GM18951 (cell line): ENCODE measurements at regions not wholly inside any gene's neighbourhood (a gene's known extent, or its start where the extent isn't known, plus 50 kb on each side); places are given as distances from the start of the nearest gene placed in this dataset.

Experiments used
- POLR2A ChIP-seq: IDR thresholded peaks from 4 replicates; pipeline ENCODE4 v1.6.1; 2011; ENCODE audit warnings: mild to moderate bottlenecking; ENCODE audit not compliant: insufficient read length, insufficient read depth; ENCODE audit errors: extremely low read depth
- in situ Hi-C: fragments of 300-500 bp; cut with MboI; formaldehyde crosslinking; loops from one replicate; pipeline ENCODE4 v1.12.0; 2022; ENCODE audit warnings: low sequenced_read_pairs, mixed read lengths, inconsistent platforms; ENCODE audit not compliant: unreplicated experiment

- TF ChIP-seq POLR2A: no peak
- in situ Hi-C loops: no loop called here
These were observed 71.3 kb upstream of the NGF start for GRCh38 chr1:115409094-115410015.

- TF ChIP-seq POLR2A: no peak
- in situ Hi-C loops: no loop called here
These were observed 70.5 kb upstream of the NGF start for GRCh38 chr1:115408533-115408932.

GRCh38 chr1:115404911-115405310 lies 66.9 kb upstream of the NGF start:
- in situ Hi-C loops: no loop called here
- no peak for TF ChIP-seq POLR2A

GRCh38 chr1:115402753-115403184 lies 64.7 kb upstream of the NGF start:
- TF ChIP-seq POLR2A: no peak
- in situ Hi-C loops: no loop called here

- no peak for TF ChIP-seq POLR2A
- in situ Hi-C loops: no loop called here
These were observed 63.6 kb upstream of the NGF start for GRCh38 chr1:115401676-115402075.

- no peak for TF ChIP-seq POLR2A
These were observed 62.8 kb upstream of the NGF start for GRCh38 chr1:115400891-115401290.

GRCh38 chr1:115400426-115400825 lies 62.4 kb upstream of the NGF start:
- TF ChIP-seq POLR2A: no peak

More at GRCh38 chr1:115400891-115401290, 62.8 kb upstream of the NGF start:
- in situ Hi-C loops: no loop called here

GRCh38 chr1:115398745-115399144 lies 60.7 kb upstream of the NGF start:
- in situ Hi-C loops: no loop called here
- TF ChIP-seq POLR2A: no peak

More at GRCh38 chr1:115400426-115400825, 62.4 kb upstream of the NGF start:
- in situ Hi-C loops: no loop called here
